GM18951 (cell line): ENCODE measurements at regions not wholly inside any gene's neighbourhood (a gene's known extent, or its start where the extent isn't known, plus 50 kb on each side); places are given as distances from the start of the nearest gene placed in this dataset.

Experiments used
- POLR2A ChIP-seq: IDR thresholded peaks from 4 replicates; pipeline ENCODE4 v1.6.1; 2011; ENCODE audit warnings: mild to moderate bottlenecking; ENCODE audit not compliant: insufficient read length, insufficient read depth; ENCODE audit errors: extremely low read depth
- in situ Hi-C: fragments of 300-500 bp; cut with MboI; formaldehyde crosslinking; loops from one replicate; pipeline ENCODE4 v1.12.0; 2022; ENCODE audit warnings: low sequenced_read_pairs, mixed read lengths, inconsistent platforms; ENCODE audit not compliant: unreplicated experiment

DNA sequence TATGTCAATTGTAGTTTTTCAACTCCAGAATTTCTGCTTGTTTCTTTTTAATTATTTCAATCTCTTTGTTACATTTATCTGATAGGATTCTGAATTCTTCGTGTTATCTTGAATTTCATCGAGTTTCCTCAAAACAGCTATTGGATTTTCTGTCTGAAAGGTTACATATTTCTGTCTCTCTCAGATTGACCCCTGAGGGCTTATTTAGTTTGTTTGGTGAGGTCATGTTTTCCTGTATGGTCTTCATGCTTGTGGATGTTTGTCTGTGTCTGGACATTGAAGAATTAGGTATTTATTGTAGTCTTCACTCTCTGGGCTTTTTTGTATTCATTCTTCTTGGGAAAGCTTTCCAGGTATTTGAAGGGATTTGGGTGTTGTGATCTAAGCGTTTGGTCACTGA, 85.6 kb downstream of the SNAPC1 start:
- in situ Hi-C loops, result no loop called here
- no peak for TF ChIP-seq POLR2A

DNA sequence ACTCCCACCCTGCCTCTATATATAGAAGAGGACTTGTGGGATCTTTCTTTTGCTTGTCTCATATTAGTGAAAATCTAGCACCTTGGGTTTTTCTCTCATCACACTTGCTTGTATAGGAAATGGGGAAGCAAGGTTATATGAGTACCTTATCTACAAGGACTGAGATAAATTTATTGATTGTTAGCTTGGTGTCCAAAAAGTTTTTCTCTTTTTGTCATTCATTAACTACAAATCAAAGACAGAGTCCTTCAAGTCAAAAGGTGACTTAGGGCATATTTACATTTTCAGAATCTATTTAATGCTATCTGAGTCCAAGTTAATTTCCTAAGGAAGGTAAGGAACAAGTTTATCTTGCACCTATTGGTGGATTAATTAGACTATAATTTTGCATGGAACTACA, 92.7 kb downstream of the SNAPC1 start:
- in situ Hi-C loops, result no loop called here
- no peak for TF ChIP-seq POLR2A

GRCh38 chr14:61860294-61860918, 98.2 kb downstream of the SNAPC1 start:
- in situ Hi-C loops, result no loop called here
- TF ChIP-seq POLR2A, result no peak

DNA sequence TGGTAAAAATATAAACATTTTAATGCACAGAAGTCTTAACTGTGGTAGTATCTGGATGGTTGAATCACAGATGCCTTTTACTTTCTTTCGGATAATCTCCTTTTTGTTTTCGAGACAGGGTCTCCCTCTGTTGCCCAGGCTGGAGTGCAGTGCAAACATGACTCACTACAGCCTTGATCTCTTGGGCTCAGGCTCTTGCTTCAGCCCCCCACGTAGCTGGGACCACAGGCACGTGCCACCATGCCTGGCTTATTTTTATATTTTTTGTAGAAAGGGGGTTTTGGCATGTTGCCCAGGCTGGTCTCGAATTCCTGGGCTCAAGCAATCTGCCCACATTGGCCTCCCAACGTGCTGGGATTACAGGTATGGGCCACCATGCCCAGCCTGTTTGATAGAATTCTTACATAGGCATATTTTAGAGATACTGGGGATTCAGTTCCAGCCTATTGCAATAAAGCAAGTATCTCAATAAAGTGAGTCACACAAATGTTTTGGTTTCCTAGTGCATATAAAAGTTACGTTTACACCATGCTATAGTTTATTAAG, 99.2 kb downstream of the SNAPC1 start:
- TF ChIP-seq POLR2A, result no peak
- in situ Hi-C loops, result no loop called here

GRCh38 chr14:61864329-61864898, 102.2 kb downstream of the SNAPC1 start:
- in situ Hi-C loops, result no loop called here
- no peak for TF ChIP-seq POLR2A

DNA sequence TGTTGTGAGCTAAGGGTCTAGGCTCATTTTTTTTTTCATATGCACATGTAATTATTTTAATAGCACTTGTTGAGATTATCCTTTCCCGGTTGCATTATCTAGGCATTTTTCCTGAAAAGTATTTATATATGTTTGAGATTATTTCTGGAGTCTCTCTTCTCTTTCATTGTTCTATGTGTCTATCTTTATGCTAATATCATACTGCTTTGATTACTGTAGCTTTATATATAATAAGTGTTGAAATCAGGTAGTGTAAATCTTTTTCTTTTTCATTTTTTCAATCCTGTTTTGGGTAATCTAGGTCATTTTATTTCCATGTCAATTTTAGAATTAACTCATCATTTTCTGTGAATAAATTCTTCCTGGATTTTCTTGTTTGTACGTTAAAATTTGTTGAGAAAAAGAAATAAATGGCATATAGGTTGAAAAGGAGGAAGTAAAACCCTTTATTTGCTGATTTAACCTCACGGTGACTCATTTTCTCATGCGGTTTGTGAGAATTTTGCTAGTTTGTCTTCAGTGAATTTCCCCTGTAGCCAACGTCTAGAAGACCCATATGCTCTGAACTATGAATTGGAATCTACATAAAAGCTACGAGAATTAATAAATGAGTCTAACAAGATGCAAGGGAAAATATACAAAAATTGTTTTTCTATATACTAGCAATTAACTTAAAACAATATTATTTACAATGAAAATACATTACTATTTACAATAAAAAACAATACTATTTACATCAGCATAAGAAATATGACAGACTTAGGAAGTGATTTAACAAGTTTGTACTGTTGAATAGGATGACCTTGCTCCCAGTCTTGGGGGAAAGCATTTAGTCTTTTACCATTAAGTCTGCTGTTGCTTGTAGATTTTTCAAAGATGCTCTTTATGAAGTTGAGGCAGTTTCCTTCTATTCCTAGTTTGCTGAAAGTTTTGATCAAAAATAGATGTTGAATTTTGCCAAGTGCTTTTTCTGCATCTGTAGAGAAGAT, 105.0 kb downstream of the SNAPC1 start:
- in situ Hi-C loops, result no loop called here
- TF ChIP-seq POLR2A, result no peak

GRCh38 chr14:61868846-61869245, 106.6 kb downstream of the SNAPC1 start:
- no peak for TF ChIP-seq POLR2A

GRCh38 chr14:61870163-61870562, 107.9 kb downstream of the SNAPC1 start:
- no peak for TF ChIP-seq POLR2A
- in situ Hi-C loops, result no loop called here

More at GRCh38 chr14:61868846-61869245, 106.6 kb downstream of the SNAPC1 start:
- in situ Hi-C loops, result no loop called here

- in situ Hi-C loops, result no loop called here
- TF ChIP-seq POLR2A, result no peak
Observed at GRCh38 chr14:61872452-61872851, 110.2 kb downstream of the SNAPC1 start.

DNA sequence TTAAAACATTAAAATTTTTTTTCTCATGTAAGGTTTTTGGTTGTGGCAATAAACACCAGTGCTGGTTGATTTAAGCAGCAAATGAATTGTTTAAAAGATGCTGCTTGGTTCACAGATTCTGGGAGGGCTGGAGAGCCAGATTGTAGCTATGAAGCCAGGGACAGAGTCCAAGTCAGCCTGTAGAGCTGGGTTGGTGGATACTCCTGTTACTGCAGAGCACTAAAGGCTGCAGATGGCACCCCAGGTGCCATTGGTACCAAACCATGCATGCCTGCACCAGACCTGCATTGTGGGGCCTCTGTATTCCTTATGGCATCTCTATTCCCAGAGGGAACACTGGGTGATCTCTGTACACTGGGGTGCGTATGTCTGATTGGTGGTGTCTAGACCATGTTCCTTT, 113.3 kb downstream of the SNAPC1 start:
- in situ Hi-C loops, result no loop called here
- TF ChIP-seq POLR2A, result no peak

DNA sequence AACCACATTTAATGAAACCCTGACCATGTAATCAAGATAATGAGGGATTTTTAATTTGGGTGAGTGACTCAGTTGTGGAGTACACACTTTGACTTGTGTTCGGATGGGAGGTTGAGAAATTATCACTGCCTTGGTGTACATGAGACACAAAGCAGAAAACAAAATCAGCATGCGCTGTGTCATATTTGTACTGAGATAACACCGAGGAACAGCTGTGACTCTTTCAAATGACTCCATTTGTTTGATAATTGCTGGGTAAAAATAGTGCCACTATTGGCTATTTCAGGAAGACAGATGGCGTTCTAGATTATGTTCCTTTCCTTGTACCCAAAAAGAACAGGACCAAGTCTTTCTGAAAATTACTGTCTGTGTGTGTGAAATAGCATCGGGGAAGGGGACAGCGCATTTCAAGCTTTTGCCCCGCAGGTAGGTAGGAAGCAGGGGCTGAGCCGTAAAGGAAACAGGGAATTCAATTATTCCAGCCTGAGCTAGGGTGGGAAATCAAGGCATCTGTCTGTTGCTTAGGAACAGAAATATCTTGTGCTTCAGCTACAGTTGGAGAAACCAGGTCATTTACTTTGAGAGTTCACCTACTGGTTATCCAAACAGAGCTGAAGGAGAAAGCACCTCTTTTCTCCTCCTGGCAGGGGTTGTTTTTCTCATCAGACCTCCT, 114.3 kb downstream of the SNAPC1 start:
- TF ChIP-seq POLR2A, result no peak
- in situ Hi-C loops, result no loop called here

DNA sequence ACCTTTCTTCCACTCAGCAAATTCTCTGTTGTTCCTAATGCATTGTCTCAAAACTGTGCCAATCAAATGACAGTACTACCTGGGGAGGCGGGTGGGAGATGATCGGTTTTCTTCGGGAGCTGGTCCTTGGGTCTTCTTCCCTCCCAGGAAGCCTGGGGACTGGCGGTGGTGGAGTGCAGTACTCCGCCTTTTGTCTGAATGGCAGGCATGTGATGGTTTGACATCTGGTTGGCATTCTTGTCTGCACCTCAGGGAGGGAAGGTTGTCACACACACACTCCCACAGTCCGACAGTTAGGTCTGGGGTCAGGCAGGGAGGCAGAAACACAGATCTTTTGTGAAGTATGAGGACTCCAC, 114.8 kb downstream of the SNAPC1 start:
- no peak for TF ChIP-seq POLR2A
- in situ Hi-C loops, result no loop called here

- no peak for TF ChIP-seq POLR2A
- in situ Hi-C loops, result no loop called here
Observed at GRCh38 chr14:61877768-61878167, 115.5 kb downstream of the SNAPC1 start.

DNA sequence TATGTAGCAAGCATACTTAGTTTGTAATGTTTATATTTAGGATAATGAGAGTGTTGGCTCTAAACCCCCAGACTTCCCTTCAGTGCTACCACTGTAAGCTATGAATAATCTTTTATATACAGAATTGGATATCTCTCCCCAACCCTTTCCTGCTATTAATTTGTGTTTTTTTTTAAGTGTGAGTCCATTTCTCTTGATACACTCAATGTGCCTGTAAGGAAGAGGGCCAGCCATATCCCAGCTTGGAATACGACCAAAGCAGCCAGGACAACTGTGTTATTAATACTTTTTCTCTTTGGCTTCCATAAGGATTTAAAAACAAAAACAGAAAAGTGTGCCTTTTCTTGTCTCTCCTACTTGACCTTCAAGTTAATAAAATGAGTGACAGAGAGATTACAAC, 116.7 kb downstream of the SNAPC1 start:
- in situ Hi-C loops, result no loop called here
- TF ChIP-seq POLR2A, result no peak
